ENCODE measurements at regions not wholly inside any gene's neighbourhood (a gene's known extent, or its start where the extent isn't known, plus 50 kb on each side); places are given as distances from the start of the nearest gene placed in this dataset.

DNA sequence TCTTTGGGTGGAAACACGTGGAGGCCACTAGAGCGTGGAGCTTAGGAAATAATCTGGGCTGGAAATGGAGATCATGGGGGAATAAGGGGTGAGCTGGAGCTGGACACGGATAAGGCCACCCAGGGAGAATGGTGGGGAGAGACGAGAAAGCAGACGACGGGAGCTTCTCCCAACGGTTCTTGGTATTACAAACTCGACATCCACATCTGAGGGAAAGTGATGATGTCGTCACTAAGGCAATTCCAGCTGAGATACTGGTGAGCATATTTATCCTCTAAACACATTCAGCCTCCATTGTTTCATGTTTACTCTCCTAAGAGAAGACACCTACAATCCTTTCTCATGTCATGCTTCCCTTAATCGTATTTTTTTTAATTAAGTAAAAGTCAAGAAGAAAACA is 50.2 kb upstream of the SNX9 start:
- no peak for DNase-seq

All from inflammatory macrophage (primary cell).